Erythroblast (primary cell): ENCODE measurements at regions not wholly inside any gene's neighbourhood (a gene's known extent, or its start where the extent isn't known, plus 50 kb on each side); places are given as distances from the start of the nearest gene placed in this dataset.

Experiments
- GATA1 ChIP-seq: IDR thresholded peaks from 2 replicates; pipeline ENCODE4 v1.6.1; 2011; ENCODE audit warnings: low read depth, mild to moderate bottlenecking, control low read depth, low read length, moderate library complexity
- POLR2A ChIP-seq: IDR thresholded peaks from 2 replicates; pipeline ENCODE4 v1.6.1; 2011; ENCODE audit warnings: mild to moderate bottlenecking, low read length

- TF ChIP-seq POLR2A (no peak), GATA1 (no peak)
Measured at GRCh38 chr4:74598611-74599325, 153.8 kb downstream of the AREG start.
